Liver (tissue), 3 donors: ENCODE measurements at regions not wholly inside any gene's neighbourhood (a gene's known extent, or its start where the extent isn't known, plus 50 kb on each side); places are given as distances from the start of the nearest gene placed in this dataset.

ENCODE experiments used
- ATF3 ChIP-seq: IDR thresholded peaks from 2 replicates; pipeline ENCODE4 v1.6.1; 2016; ENCODE audit warnings: antibody characterized with exemption
- CTCF ChIP-seq: fragments of 150-350 bp; IDR thresholded peaks from 2 replicates; pipeline ENCODE4 v1.5.1; 2017; ENCODE audit warnings: improper control_type of control experiment, low read depth, low read length; ENCODE audit not compliant: missing input control
- FOXA1 ChIP-seq: IDR thresholded peaks from 2 replicates; pipeline ENCODE4 v1.6.1; 2016; ENCODE audit warnings: antibody characterized with exemption
- JUND ChIP-seq, 2 donors: IDR thresholded peaks; 2 replicates each; pipeline ENCODE4 v1.6.1; 2016; ENCODE audit warnings: antibody characterized with exemption in 2 of 2
- RAD21 ChIP-seq, 2 donors: IDR thresholded peaks; 2 replicates each; pipeline ENCODE4 v1.6.1; 2016; ENCODE audit warnings: antibody characterized with exemption in 2 of 2, mild to moderate bottlenecking in 2 of 2
- REST ChIP-seq: IDR thresholded peaks from 2 replicates; pipeline ENCODE4 v1.6.1; 2016; ENCODE audit warnings: antibody characterized with exemption, mild to moderate bottlenecking
- RXRA ChIP-seq, 2 donors: IDR thresholded peaks; 2 replicates each; pipeline ENCODE4 v1.6.1; 2017 to 2018; ENCODE audit warnings: antibody characterized with exemption in 2 of 2, mild to moderate bottlenecking in 1 of 2
- SP1 ChIP-seq: IDR thresholded peaks from 2 replicates; pipeline ENCODE4 v1.6.1; 2018; ENCODE audit warnings: antibody characterized with exemption, mild to moderate bottlenecking
- TAF1 ChIP-seq: conservative IDR thresholded peaks from 2 replicates; pipeline ENCODE4 v1.6.1; 2016; ENCODE audit warnings: antibody characterized with exemption, mild to moderate bottlenecking
- donor health status: healthy.
- donor health status: healthy.

GRCh38 chr5:128596071-128596470 lies 58.0 kb upstream of the FBN2 start:
- TF ChIP-seq REST (no peak), CTCF (no peak), JUND (IDR thresholded peaks at IDR 0.05) (no peak), SP1 (no peak), RXRA (IDR thresholded peaks at IDR 0.05) (no peak), TAF1 (no peak), FOXA1 (no peak), RAD21 (IDR thresholded peaks at IDR 0.05) (no peak), ATF3 (no peak)
